GM18505 (cell line): ENCODE measurements at regions not wholly inside any gene's neighbourhood (a gene's known extent, or its start where the extent isn't known, plus 50 kb on each side); places are given as distances from the start of the nearest gene placed in this dataset.

Experiments used
- ATAC-seq: cut with Tn5 transposase; IDR thresholded peaks from one replicate; pipeline ENCODE4 v1.9.1; 2021; ENCODE audit not compliant: unreplicated experiment
- POLR2A ChIP-seq: IDR thresholded peaks from 4 replicates; pipeline ENCODE4 v1.6.1; 2011; ENCODE audit warnings: borderline replicate concordance; ENCODE audit not compliant: insufficient read depth, insufficient read length; ENCODE audit errors: extremely low read depth

DNA sequence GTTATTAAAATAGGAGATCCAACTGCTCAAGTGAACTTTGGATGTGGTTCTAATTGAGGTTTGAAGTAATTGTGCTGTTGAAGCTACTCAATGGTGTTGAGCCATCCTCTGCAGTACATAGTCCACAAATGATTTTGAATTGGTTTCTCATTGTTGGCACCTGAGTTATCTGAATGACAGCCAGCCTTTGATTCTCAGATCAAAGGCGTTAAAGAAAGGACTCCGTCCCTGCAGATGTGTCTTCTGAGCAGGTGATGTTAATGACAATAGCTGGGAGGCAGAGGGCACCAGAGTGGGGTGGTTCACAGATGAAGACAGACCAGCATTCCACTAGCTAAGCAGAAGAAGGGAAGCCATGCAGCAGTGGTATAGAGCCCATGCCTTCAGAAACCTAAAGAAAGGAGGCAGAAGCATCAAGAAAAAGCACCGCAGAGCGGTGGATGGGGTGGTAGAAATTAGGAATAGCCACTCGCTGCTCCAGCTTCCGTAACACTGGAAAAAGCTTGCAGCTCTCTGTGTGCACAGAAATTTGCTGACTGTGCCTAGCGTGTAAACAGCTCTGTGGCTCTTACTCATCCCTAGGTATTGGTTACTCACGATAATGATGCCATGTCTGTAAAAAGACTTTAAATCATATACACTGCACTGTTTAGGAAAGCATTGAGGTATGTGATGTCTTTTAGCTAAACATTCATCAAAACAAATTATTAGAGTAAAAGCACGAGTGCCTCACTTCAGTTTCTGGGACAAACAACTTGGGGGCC, 79.2 kb upstream of the CLCN4 start:
- ATAC-seq, result no peak
- no peak for TF ChIP-seq POLR2A

DNA sequence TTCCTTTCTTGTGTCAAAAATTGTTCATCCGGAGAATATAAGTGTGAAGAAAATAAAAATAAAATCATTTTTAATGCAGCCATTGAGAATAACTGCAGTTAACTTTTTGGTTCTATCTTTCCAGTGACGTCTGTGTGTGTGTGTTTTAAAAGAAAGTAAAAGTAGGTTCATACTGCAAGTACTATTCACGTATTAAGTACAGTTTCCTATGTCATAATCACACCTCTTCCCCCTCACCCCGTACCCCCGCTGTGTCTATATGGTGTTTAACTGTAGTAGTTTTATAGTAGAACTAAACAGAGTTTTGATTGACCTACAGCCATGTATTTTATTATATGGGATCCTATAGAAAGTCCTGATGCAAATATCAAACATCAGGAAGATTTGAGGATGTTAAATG, 78.5 kb upstream of the CLCN4 start:
- no peak for TF ChIP-seq POLR2A
- no peak for ATAC-seq

GRCh38 chrX:10079231-10079630, 77.5 kb upstream of the CLCN4 start:
- TF ChIP-seq POLR2A, result no peak
- ATAC-seq, result no peak

DNA sequence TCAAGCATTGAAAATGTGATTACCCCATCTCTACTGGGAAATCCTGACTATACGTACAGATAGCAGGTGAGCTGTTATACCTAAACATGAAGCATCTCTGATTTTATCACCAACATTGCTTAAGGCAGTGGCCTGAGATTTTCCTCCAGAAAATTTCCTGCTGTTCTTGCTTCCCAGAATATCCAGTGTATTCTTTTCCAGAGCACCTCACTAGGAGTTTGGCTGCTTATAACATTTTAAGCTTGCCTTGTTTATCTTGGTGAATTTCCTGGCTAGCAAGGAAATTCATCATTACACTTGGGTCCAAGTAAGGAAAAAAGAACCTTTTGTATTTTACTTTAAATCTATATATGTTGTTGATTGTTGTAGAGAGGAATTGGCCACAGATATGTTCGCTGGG, 73.0 kb upstream of the CLCN4 start:
- no peak for ATAC-seq
- no peak for TF ChIP-seq POLR2A

DNA sequence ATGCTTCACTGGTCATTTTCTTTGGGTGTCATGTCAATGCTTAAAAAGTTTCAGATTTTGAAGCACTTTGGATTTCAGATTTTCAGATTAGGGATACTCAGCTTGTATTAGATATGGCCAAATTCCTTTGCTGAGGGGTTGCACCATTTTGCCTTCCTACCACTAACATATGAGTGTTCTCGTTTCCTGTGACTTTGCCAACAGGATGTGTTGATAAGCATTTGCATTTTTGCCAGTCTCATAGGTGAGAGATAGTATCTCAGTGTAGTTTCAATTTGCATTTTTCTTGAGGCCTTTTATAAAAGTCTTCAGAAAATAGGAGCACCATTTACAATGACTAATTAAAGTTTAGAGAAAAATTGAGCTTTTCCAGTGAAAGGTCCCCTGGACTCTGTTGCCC, 71.6 kb upstream of the CLCN4 start:
- TF ChIP-seq POLR2A, result no peak
- ATAC-seq, result no peak

DNA sequence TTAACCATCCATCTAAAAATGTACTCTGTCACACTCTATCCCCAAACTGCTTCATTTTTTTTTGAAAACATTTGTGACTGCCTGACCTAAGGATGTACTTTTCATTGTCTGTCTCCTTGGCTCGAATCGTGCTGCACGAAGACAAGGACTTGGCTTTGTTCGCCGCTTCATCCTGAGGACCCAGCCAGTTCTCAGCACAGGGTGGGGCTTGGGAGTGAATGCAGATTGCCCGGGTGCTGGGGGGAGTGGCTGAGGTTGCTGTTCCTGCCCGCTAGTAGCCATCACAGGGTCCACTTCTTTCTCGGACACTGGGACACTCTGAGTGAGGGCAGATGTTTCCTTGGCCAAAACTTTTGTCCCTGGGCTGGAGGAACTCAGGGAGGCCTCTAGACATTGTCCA, 70.1 kb upstream of the CLCN4 start:
- no peak for ATAC-seq
- no peak for TF ChIP-seq POLR2A

DNA sequence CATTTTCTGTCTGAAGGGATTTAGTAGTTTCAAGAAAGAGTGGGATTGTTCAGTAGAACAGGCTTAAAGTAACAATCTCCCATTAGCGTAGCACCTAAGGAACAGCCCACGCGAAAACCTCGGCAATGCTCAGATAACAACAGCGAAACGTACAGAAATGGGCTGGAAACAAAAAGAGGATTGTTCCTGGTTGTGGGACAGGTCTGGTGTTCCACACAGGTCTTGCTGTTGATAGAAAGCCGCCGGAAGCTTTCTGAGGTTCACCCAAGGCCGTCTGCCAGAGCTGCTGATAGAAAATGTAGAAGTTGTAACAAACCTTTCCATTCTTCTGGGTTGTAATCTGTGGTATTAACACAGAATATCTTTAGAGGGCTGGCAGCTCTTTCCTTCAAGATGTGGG, 69.4 kb upstream of the CLCN4 start:
- no peak for TF ChIP-seq POLR2A
- ATAC-seq, result no peak

DNA sequence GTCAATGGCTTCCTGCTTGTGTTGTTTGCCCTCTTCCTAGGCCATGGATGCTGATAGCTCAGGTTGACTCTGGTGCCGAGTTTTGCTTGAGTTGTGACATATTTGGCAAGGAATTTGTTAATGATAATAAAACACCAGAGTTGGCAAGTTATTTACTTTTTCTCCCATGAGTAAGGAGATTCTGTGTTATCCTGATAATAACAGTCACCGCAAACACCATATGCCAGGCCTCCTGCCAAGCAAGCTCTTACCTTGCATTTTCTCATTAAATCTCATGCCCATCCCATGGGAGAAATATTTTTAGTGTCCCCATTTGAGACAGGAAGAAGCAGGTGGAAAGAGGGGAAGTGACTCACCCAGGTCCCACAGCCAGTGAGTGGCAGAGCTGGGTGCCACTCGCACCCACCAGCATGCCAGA, 67.4 kb upstream of the CLCN4 start:
- no peak for ATAC-seq
- TF ChIP-seq POLR2A, result no peak

DNA sequence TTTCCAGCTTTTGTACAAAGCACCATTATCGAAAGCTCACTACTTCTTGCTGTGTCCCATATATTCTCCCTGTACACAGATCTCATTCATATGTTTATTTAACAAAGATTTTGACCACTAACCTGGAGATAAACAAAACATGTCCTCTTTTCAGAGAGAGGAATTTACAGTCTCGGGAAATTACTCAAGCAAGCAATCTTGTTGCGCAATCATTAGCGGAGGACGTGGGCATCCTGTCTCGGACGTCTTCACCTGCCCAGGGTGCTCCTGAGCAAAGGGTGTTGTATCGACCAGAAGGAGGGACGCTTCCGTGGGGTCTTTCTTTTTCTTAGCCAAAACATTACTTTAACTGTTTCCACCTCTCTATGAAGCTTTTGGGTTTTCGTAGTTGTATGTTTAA, 66.5 kb upstream of the CLCN4 start:
- no peak for TF ChIP-seq POLR2A
- no peak for ATAC-seq

DNA sequence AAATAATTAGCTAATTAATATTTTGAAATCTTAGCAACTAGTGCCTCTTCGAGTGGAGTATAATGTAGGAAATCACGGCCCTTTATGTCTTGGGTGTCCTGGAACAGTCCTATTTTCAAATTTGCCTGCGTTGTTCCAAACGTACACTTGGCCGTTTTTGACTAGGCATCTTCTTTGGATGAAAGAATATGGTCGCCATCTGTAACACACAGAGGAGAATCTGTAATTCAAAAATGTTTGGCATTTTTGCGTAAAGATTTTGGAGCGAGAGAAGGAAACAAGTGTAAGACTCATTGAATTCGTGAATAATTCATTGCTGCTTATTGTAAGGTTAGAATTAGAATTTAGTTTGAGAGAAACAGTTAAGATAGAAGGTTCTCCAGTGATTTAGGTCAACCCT, 61.5 kb upstream of the CLCN4 start:
- no peak for TF ChIP-seq POLR2A
- ATAC-seq, result no peak

DNA sequence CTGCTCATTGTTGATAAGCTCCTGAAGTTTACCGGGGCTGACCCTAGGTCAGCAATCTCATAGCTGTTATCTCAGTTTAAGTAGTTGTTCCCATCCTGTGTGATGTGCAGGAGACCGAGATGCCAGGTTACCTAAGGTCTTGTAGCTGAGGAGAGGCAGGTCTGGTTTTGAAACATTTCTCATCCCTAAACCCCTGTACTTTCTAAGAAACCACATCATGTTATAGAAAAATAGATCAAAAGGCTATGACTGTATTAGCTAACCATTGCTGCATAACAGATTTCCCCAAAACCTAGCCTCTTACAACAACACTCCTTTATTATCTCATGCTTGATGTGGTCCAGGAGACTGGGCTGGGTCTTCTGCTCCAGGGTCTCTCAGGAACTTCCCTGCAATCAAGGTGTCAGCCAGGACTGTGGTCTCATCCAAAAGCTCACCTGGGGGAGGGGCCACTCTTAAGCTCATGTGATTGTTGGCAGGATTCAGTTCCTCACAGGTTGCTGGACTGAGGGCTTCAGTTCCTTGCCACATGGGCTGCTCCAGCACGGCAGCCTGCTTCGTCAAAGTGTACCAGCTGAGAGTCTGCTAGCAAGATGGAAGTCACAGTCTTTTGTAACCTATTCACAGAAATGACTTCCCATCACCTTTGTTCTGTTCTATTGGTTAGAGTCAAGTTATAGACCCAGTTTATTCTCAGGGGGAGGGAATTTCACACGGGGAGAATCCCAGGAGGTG, 60.9 kb upstream of the CLCN4 start:
- ATAC-seq, result no peak
- no peak for TF ChIP-seq POLR2A

- no peak for TF ChIP-seq POLR2A
- ATAC-seq, result peak; percentile 76
Observed at GRCh38 chrX:10098270-10098713, 58.5 kb upstream of the CLCN4 start.

DNA sequence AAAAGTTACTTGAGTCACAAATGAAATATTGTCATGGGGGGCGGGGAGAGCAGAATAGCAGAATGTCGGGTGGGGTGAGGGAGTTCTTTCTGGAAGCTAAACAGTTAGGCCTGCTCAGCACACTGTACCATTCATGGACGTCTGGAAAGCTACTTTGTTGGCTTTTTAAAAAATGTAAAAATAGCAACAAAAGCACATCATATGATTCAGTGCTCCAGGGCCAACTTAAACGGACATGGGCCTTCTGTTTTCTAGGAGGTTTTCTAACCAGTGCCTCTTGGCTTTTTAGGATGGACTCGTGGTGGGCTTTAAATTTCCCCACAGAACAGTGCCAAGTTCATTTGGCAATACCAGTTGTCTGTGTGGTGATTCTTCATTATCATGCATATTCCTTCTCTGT, 57.4 kb upstream of the CLCN4 start:
- no peak for TF ChIP-seq POLR2A

DNA sequence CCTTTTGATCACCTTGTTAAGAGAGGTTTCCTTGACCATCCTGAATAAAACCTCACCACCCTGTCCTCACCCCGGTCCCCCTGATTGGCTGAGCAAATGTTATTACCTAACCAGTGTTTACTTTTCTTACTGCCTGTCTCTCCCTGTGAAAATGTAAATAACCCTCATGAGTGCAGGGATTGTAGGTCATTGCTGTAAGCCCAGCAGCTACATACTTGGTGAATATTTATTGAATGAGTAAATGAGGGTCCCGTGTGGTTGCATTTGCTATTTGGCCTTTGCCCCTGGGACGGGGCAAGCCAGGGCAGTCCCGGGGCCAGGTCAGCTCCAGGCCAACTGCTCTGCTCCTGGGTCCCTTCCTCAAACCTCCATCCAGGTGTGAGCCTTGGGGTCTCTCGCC, 55.5 kb upstream of the CLCN4 start:
- no peak for ATAC-seq
- TF ChIP-seq POLR2A, result no peak

More for the DNA sequence above, 57.4 kb upstream of the CLCN4 start:
- ATAC-seq, result no peak

DNA sequence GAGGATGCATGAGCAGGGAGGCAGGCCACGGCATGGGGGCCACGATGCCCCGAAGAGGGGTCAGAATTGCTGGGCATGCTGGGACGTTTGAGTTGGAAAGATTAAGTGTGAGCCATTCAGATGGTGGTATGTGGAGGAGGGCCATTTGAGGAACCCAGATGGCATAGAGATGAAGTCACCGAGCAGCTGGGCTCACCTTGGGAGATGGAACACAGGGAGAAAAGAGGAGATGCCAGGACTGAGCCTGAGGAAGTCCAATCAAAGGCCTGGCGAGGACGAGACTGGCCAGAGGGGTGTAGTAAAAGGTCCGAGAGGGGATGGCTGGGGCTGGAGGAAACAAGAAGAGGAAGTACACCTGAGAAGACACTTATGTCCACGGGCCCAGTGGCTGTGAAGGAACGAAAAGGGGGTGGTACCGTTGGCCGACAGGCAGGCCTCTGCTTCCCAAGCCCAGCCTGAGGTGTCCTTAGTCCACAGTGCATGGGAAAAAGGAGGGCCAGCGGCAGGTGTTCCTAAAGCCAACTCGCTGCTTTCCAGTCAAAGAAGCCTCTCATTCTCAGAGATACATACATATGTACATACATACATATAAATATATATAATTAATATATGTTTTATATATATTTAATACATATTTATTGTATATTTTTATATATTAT, 54.6 kb upstream of the CLCN4 start:
- TF ChIP-seq POLR2A, result no peak
- ATAC-seq, result no peak

DNA sequence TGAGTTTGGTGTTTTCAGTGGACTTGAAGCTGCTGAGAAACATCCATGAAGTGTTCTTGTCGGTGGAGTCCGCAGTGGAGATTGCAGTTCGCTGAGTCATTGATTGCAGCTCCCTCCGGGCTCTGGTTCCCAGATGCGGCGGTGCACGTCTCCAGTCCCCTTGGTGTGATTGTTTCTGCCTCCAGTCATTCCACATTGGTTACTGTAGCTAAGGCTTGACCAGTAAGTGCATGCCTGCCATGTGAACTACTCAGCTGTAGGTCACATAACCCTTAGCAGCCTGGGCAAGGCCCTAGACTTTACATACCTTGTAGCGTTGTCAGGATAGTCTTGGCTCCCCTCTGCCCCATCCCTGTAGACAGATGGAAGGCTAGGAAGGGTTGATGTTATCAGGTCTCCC, 53.8 kb upstream of the CLCN4 start:
- no peak for TF ChIP-seq POLR2A
- no peak for ATAC-seq
